CD4-positive, alpha-beta memory T cell (primary cell): ENCODE measurements at regions not wholly inside any gene's neighbourhood (a gene's known extent, or its start where the extent isn't known, plus 50 kb on each side); places are given as distances from the start of the nearest gene placed in this dataset.
A peak's percentile ranks its signal among the peaks of the same experiment; 100 is the strongest.

Experiments used
- CTCF ChIA-PET: fragments of 350-600 bp; sonication (Branson Sonifier 250); formaldehyde crosslinking; loops from one replicate; lab custom pipeline; 2021; ENCODE audit warnings: inconsistent platforms; ENCODE audit not compliant: partially characterized antibody; lab: Charles Lee
- POLR2A ChIA-PET: fragments of 350-600 bp; sonication (Branson Sonifier 250); formaldehyde crosslinking; loops from one replicate; lab custom pipeline; 2021; ENCODE audit not compliant: partially characterized antibody; lab: Charles Lee
- DNase-seq, 5 donors: peaks; one replicate each; pipeline versions ENCODE4 v3.0.0 to v3.0.0-alpha.2; 2020 to 2022; ENCODE audit warnings: mixed read lengths in 1 of 5
- H3K27ac ChIP-seq: one replicate; pipeline ENCODE4 v1.7.0; 2013; ENCODE audit warnings: low read depth, low read length
- H3K27me3 ChIP-seq: 2 replicates; pipeline ENCODE4 v1.7.0; 2013; ENCODE audit warnings: mild to moderate bottlenecking, low read length, moderate library complexity; ENCODE audit not compliant: insufficient read depth
- H3K36me3 ChIP-seq: 2 replicates; pipeline ENCODE4 v1.7.0; 2013; ENCODE audit warnings: mild to moderate bottlenecking, low read length, moderate library complexity; ENCODE audit not compliant: insufficient read depth
- H3K4me1 ChIP-seq: 2 replicates; pipeline ENCODE4 v1.7.0; 2013; ENCODE audit warnings: mild to moderate bottlenecking, low read length, moderate library complexity; ENCODE audit not compliant: insufficient read depth
- H3K4me3 ChIP-seq, 2 donors: one replicate each; pipeline ENCODE4 v1.7.0; 2013; ENCODE audit warnings: low read length in 2 of 2, mild to moderate bottlenecking in 1 of 2
- H3K9me3 ChIP-seq, 2 donors: one replicate each; pipeline ENCODE4 v1.7.0; 2013; ENCODE audit warnings: low read length in 2 of 2, control low read depth in 1 of 2; ENCODE audit not compliant: control insufficient read depth in 1 of 2
- H3K27ac Mint-ChIP-seq, 7 donors: one replicate each; pipeline ENCODE4 v1.8.0; 2020 to 2021; ENCODE audit warnings: mixed read lengths in 7 of 7, mild to moderate bottlenecking in 6 of 7, inconsistent platforms in 3 of 7, moderate library complexity in 3 of 7
- H3K27me3 Mint-ChIP-seq, 2 donors: one replicate each; pipeline ENCODE4 v1.8.0; 2020 to 2021; ENCODE audit warnings: mixed read lengths in 2 of 2
- H3K36me3 Mint-ChIP-seq, 2 donors: one replicate each; pipeline ENCODE4 v1.8.0; 2020 to 2021; ENCODE audit warnings: mixed read lengths in 2 of 2, inconsistent platforms in 1 of 2, mild to moderate bottlenecking in 1 of 2
- H3K4me1 Mint-ChIP-seq, 4 donors: one replicate each; pipeline ENCODE4 v1.8.0; 2020 to 2021; ENCODE audit warnings: mixed read lengths in 4 of 4, mild to moderate bottlenecking in 1 of 4
- H3K4me3 Mint-ChIP-seq, 8 donors: one replicate each; pipeline ENCODE4 v1.8.0; 2020 to 2021; ENCODE audit warnings: mixed read lengths in 8 of 8, mild to moderate bottlenecking in 7 of 8, moderate library complexity in 6 of 8, inconsistent platforms in 3 of 8
- H3K9me3 Mint-ChIP-seq, 8 donors: one replicate each; pipeline ENCODE4 v1.8.0; 2020 to 2021; ENCODE audit warnings: mixed read lengths in 8 of 8, mild to moderate bottlenecking in 5 of 8, inconsistent platforms in 3 of 8, moderate library complexity in 1 of 8
- intact Hi-C: fragments of 100-400 bp; cut with micrococcal nuclease; formaldehyde crosslinking; loops from one replicate; pipeline ENCODE4 v1.15.1; 2023

GRCh38 chr14:22097586-22098292 is 424.1 kb upstream of the OR4E1 start:
- Histone ChIP-seq H3K27ac (no peak overlapping the region), H3K36me3 (no peaks in the 10 kb centered on the region), H3K4me1 (peaks cover 51% of the 10 kb centered on the region), H3K9me3 (no peaks in the 10 kb centered on the region), H3K27me3 (no peaks in the 10 kb centered on the region), H3K4me3 (no peak overlapping the region)
- POLR2A ChIA-PET = interaction anchor here (0.8 to 1.8 kb wide), 2 partner anchors 27 to 44 kb away, joined by 3 to 10 read pairs; no protein-coding TSS in a partner anchor
- peak overlapping the region; percentile 72 to 87 (median 82) for H3K27ac Mint-ChIP-seq
- H3K4me1 Mint-ChIP-seq = peaks cover 20 to 45% (median 32%) of the 10 kb centered on the region in 4 donors
- DNase-seq = no peak
- H3K9me3 Mint-ChIP-seq = peaks cover 0 to 1% (median 0%) of the 10 kb centered on the region in 8 donors
- intact Hi-C loops = no loop called here
- H3K4me3 Mint-ChIP-seq = peak overlapping the region in 6 of 8 donors; percentile 13 to 85 (median 58)
- no peaks in the 10 kb centered on the region for H3K36me3 Mint-ChIP-seq
- CTCF ChIA-PET = interaction anchor here (0.9 to 4.1 kb wide), 7 partner anchors 9 to 472 kb away, joined by 3 to 28 read pairs (median 4); no protein-coding TSS in a partner anchor
- no peaks in the 10 kb centered on the region for H3K27me3 Mint-ChIP-seq

- Histone ChIP-seq H3K9me3 (no peaks in the 10 kb centered on the region), H3K27me3 (no peaks in the 10 kb centered on the region), H3K36me3 (no peaks in the 10 kb centered on the region), H3K4me1 (peaks cover 51% of the 10 kb centered on the region), H3K4me3 (no peak overlapping the region), H3K27ac (no peak overlapping the region)
- CTCF ChIA-PET = interaction anchor here (0.9 to 4.1 kb wide), 8 partner anchors 10 to 473 kb away, joined by 3 to 28 read pairs (median 4); no protein-coding TSS in a partner anchor
- Mint-ChIP-seq H3K27me3 (no peaks in the 10 kb centered on the region), H3K4me3 (peak overlapping the region in 7 of 8 donors; percentile 52 to 85 (median 74)), H3K36me3 (no peaks in the 10 kb centered on the region), H3K4me1 (peaks cover 20 to 45% (median 32%) of the 10 kb centered on the region in 4 donors), H3K9me3 (no peaks in the 10 kb centered on the region), H3K27ac (peak overlapping the region in 6 of 7 donors; percentile 61 to 92 (median 78))
- POLR2A ChIA-PET = interaction anchor here (1.8 kb wide), 1 partner anchor 26 kb away, joined by 10 read pairs; no protein-coding TSS in a partner anchor
- DNase-seq = no peak
- intact Hi-C loops = no loop called here
These were observed 423.5 kb upstream of the OR4E1 start for GRCh38 chr14:22097072-22097471.

- DNase-seq = peak in 3 of 5 donors; percentile 23 to 42 (median 41)
- intact Hi-C loops = no loop called here
- peak overlapping the region; percentile 31 for H3K27ac ChIP-seq
These were observed 422.9 kb upstream of the OR4E1 start for GRCh38 chr14:22096514-22096895.

GRCh38 chr14:22095860-22096513 is 422.4 kb upstream of the OR4E1 start:
- H3K9me3 ChIP-seq = no peaks in the 10 kb centered on the region
- Mint-ChIP-seq H3K4me3 (peak overlapping the region; percentile 66 to 85 (median 77)), H3K9me3 (no peaks in the 10 kb centered on the region), H3K4me1 (peaks cover 20 to 45% (median 32%) of the 10 kb centered on the region in 4 donors), H3K27me3 (no peaks in the 10 kb centered on the region), H3K27ac (peak overlapping the region; percentile 72 to 93 (median 87)), H3K36me3 (no peaks in the 10 kb centered on the region)
- ChIA-PET CTCF (interaction anchor here (1.0 to 1.3 kb wide), 2 partner anchors 12 to 49 kb away, joined by 3 read pairs; no protein-coding TSS in a partner anchor), POLR2A (interaction anchor here (0.6 to 1.7 kb wide), 7 partner anchors 10 to 461 kb away, joined by 3 to 7 read pairs (median 4); no protein-coding TSS in a partner anchor)
- H3K27ac ChIP-seq = peak overlapping the region; percentile 31
- peak in 3 of 5 donors; percentile 28 to 57 (median 37) for DNase-seq
- H3K27me3 ChIP-seq = no peaks in the 10 kb centered on the region
- peaks cover 51% of the 10 kb centered on the region for H3K4me1 ChIP-seq
- intact Hi-C loops = no loop called here
- H3K36me3 ChIP-seq = no peaks in the 10 kb centered on the region
- no peak overlapping the region for H3K4me3 ChIP-seq

More at GRCh38 chr14:22096514-22096895, 422.9 kb upstream of the OR4E1 start:
- peaks cover 51% of the 10 kb centered on the region for H3K4me1 ChIP-seq
- no peaks in the 10 kb centered on the region for H3K27me3 ChIP-seq
- H3K36me3 ChIP-seq = no peaks in the 10 kb centered on the region
- Mint-ChIP-seq H3K36me3 (no peaks in the 10 kb centered on the region), H3K4me3 (peak overlapping the region; percentile 66 to 85 (median 77)), H3K9me3 (no peaks in the 10 kb centered on the region), H3K27ac (peak overlapping the region; percentile 72 to 93 (median 87)), H3K27me3 (no peaks in the 10 kb centered on the region), H3K4me1 (peaks cover 20 to 45% (median 32%) of the 10 kb centered on the region in 4 donors)
- CTCF ChIA-PET = interaction anchor here (1.3 kb wide), 1 partner anchor 12 kb away, joined by 3 read pairs; no protein-coding TSS in a partner anchor
- H3K9me3 ChIP-seq = no peaks in the 10 kb centered on the region
- POLR2A ChIA-PET = interaction anchor here (1.0 to 1.7 kb wide), 3 partner anchors 354 to 460 kb away, joined by 4 to 7 read pairs (median 4); no protein-coding TSS in a partner anchor
- no peak overlapping the region for H3K4me3 ChIP-seq

- no peak overlapping the region for H3K4me3 ChIP-seq
- ChIA-PET CTCF (no interaction called here), POLR2A (no interaction called here)
- H3K36me3 ChIP-seq = no peaks in the 10 kb centered on the region
- intact Hi-C loops = no loop called here
- no peaks in the 10 kb centered on the region for H3K9me3 Mint-ChIP-seq
- no peak overlapping the region for H3K4me3 Mint-ChIP-seq
- H3K9me3 ChIP-seq = no peaks in the 10 kb centered on the region
- H3K27me3 ChIP-seq = no peaks in the 10 kb centered on the region
- peaks cover 7% of the 10 kb centered on the region for H3K4me1 ChIP-seq
- no peaks in the 10 kb centered on the region for H3K36me3 Mint-ChIP-seq
- H3K27me3 Mint-ChIP-seq = no peaks in the 10 kb centered on the region
- H3K27ac ChIP-seq = no peak overlapping the region
- no peak for DNase-seq
- no peak overlapping the region for H3K27ac Mint-ChIP-seq
- peaks cover 5 to 9% (median 7%) of the 10 kb centered on the region in 4 donors for H3K4me1 Mint-ChIP-seq
These were observed 416.3 kb upstream of the OR4E1 start for GRCh38 chr14:22089940-22090339.

- H3K36me3 Mint-ChIP-seq = no peaks in the 10 kb centered on the region
- CTCF ChIA-PET = no interaction called here
- no peak overlapping the region for H3K27ac ChIP-seq
- H3K4me3 ChIP-seq = no peak overlapping the region
- no peaks in the 10 kb centered on the region for H3K9me3 Mint-ChIP-seq
- H3K4me1 ChIP-seq = no peaks in the 10 kb centered on the region
- no peaks in the 10 kb centered on the region for H3K9me3 ChIP-seq
- no peak overlapping the region for H3K4me3 Mint-ChIP-seq
- H3K27me3 Mint-ChIP-seq = peaks cover 0 to 1% of the 10 kb centered on the region in 2 donors
- POLR2A ChIA-PET = no interaction called here
- intact Hi-C loops = no loop called here
- no peak overlapping the region for H3K27ac Mint-ChIP-seq
- DNase-seq = no peak
- H3K27me3 ChIP-seq = no peaks in the 10 kb centered on the region
- H3K36me3 ChIP-seq = no peaks in the 10 kb centered on the region
- H3K4me1 Mint-ChIP-seq = peaks cover 10 to 16% (median 12%) of the 10 kb centered on the region in 4 donors
These were observed 415.2 kb upstream of the OR4E1 start for GRCh38 chr14:22088614-22089342.
